Fibroblast of villous mesenchyme (primary cell): ENCODE measurements at regions not wholly inside any gene's neighbourhood (a gene's known extent, or its start where the extent isn't known, plus 50 kb on each side); places are given as distances from the start of the nearest gene placed in this dataset.

Experiments
- DNase-seq: peaks from one replicate; pipeline ENCODE4 v3.0.0-alpha.2; 2010; ENCODE audit warnings: low read depth
- H3K4me3 ChIP-seq: 2 replicates; pipeline ENCODE4 v1.5.1; 2011; ENCODE audit warnings: low read depth, mild to moderate bottlenecking, low read length
- CTCF ChIP-seq: IDR thresholded peaks from 2 replicates; pipeline ENCODE4 v1.5.1; 2012; ENCODE audit warnings: low read depth, mild to moderate bottlenecking, low read length; ENCODE audit not compliant: insufficient read depth

DNA sequence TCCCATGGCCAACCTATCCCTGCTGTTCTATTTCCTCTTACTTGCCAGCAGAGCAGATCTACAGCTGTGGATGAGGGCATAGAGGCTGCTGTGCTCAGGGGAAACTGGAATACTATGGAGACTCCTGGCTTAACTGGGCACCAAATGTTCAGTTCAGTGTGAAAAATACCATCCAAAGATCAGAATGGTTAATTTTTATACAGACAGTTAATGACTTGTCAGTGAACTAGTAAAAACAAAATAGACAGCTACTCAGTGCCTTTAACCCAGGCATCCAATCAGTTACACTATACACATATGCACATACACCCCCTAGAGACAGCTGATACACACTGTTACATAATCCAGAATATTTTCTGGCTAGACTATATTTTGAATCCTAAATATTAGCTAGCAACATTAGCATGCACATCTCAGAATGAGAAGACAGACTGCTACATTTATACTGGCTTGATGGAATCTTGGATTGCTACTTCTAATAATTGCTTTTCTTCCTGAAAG is 59.1 kb upstream of the WIPF1 start:
- DNase-seq = no peak
- no peak overlapping the region for H3K4me3 ChIP-seq
- no peak for TF ChIP-seq CTCF

DNA sequence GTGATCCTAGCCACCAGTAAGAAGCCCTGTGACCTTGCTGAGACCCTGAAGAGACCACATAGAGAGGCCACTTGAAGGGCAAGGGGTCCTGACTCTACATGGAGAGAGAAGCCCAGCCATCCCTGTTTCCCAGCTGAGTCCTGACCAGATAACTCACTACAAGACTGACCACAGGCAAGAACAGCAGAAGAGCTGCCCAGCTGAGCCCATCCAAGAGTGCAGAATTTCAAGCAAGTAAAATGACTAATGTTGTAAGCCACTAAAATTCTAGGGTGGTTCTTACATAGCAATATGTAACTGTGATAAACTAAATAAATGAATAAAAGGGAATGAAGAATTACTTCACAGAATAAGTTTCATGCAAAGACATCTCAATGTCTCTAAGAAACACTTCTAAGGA is 58.4 kb upstream of the WIPF1 start:
- DNase-seq = no peak
- no peak overlapping the region for H3K4me3 ChIP-seq
- TF ChIP-seq CTCF = no peak

DNA sequence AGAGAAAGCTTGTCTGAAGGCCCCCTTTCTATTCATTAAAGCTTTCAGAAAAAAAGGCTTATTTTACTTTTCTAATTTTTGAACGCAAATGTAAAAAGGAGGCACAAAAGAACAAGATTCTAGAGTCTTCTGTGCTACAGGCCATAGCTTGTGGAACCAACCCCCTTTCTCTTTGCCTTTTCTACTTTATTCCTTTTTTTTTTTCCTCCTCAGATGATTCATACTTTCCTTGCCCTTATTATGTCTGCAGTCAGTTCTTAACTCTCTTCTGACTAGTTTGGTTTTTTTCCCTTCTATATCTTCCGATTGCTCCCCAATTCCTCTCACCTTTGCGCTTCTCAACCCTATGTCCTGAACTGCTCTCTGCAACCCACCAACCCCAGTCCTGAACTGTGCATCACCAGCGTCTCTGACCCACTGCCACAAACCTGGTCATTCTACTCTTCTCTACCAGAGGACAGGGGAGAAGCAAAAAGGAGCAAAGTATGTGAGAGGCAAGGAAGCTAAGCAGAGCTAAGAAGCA is 56.9 kb upstream of the WIPF1 start:
- no peak overlapping the region for H3K4me3 ChIP-seq
- no peak for DNase-seq
- TF ChIP-seq CTCF = no peak

DNA sequence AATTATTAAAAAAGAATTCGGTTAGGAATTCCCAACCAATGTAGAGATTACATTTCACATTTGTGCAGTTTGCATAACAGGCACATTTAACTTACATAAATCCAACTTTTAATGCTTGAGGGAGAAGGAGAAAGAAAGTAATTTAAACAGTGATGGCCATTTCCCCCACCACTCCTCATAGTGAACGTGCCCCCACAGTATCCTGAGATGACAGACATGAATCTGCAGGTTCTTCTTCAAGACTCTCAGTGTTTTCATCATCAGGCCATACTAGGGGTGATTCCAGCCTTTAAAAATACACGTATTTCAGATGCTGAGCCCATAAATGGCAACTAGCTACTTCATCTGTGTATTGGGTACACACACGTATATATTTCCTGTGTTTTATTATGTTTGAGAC is 51.3 kb upstream of the WIPF1 start:
- no peak overlapping the region for H3K4me3 ChIP-seq
- no peak for DNase-seq
- no peak for TF ChIP-seq CTCF
